ENCODE measurements at regions not wholly inside any gene's neighbourhood (a gene's known extent, or its start where the extent isn't known, plus 50 kb on each side); places are given as distances from the start of the nearest gene placed in this dataset.
A peak's percentile ranks its signal among the peaks of the same experiment; 100 is the strongest.

- TF ChIP-seq CTCF (IDR thresholded peaks at IDR 0.05; ENCODE audit: low read depth, low read length), result no peak
- H3K4me3 ChIP-seq (replicated peaks in 1 of 2; ENCODE audit: low read depth in 2 of 2, low read length in 2 of 2), result no peak overlapping the region
- DNase-seq (ENCODE audit: low read depth in 2 of 2), result no peak
These were observed 116.2 kb downstream of the NSUN3 start for GRCh38 chr3:94179059-94179458.

GRCh38 chr3:94183551-94183950 is 120.7 kb downstream of the NSUN3 start:
- no peak for TF ChIP-seq CTCF (IDR thresholded peaks at IDR 0.05; ENCODE audit: low read depth, low read length)
- DNase-seq (ENCODE audit: low read depth in 2 of 2), result no peak
- no peak overlapping the region for H3K4me3 ChIP-seq (replicated peaks in 1 of 2; ENCODE audit: low read depth in 2 of 2, low read length in 2 of 2)

- DNase-seq (ENCODE audit: low read depth in 2 of 2), result peak; percentile 2 to 71
- H3K4me3 ChIP-seq (replicated peaks in 1 of 2; ENCODE audit: low read depth in 2 of 2, low read length in 2 of 2), result no peak overlapping the region
- no peak for TF ChIP-seq CTCF (IDR thresholded peaks at IDR 0.05; ENCODE audit: low read depth, low read length)
These were observed 121.9 kb downstream of the NSUN3 start for GRCh38 chr3:94184781-94185180.

GRCh38 chr3:94185753-94186152 is 122.9 kb downstream of the NSUN3 start:
- no peak overlapping the region for H3K4me3 ChIP-seq (replicated peaks in 1 of 2; ENCODE audit: low read depth in 2 of 2, low read length in 2 of 2)
- peak in 1 of 2 donors; percentile 44 for DNase-seq (ENCODE audit: low read depth in 2 of 2)
- no peak for TF ChIP-seq CTCF (IDR thresholded peaks at IDR 0.05; ENCODE audit: low read depth, low read length)

GRCh38 chr3:94187697-94188096 is 124.8 kb downstream of the NSUN3 start:
- no peak overlapping the region for H3K4me3 ChIP-seq (replicated peaks in 1 of 2; ENCODE audit: low read depth in 2 of 2, low read length in 2 of 2)
- DNase-seq (ENCODE audit: low read depth in 2 of 2), result no peak
- no peak for TF ChIP-seq CTCF (IDR thresholded peaks at IDR 0.05; ENCODE audit: low read depth, low read length)

- no peak for DNase-seq (ENCODE audit: low read depth in 2 of 2)
- no peak for TF ChIP-seq CTCF (IDR thresholded peaks at IDR 0.05; ENCODE audit: low read depth, low read length)
- H3K4me3 ChIP-seq (replicated peaks in 1 of 2; ENCODE audit: low read depth in 2 of 2, low read length in 2 of 2), result no peak overlapping the region
These were observed 132.5 kb downstream of the NSUN3 start for GRCh38 chr3:94195381-94195780.

GRCh38 chr3:94206291-94206690 is 143.4 kb downstream of the NSUN3 start:
- no peak for TF ChIP-seq CTCF (IDR thresholded peaks at IDR 0.05; ENCODE audit: low read depth, low read length)
- no peak overlapping the region for H3K4me3 ChIP-seq (replicated peaks in 1 of 2; ENCODE audit: low read depth in 2 of 2, low read length in 2 of 2)
- no peak for DNase-seq (ENCODE audit: low read depth in 2 of 2)

Measured in cardiac fibroblast (primary cell).